ENCODE measurements at regions not wholly inside any gene's neighbourhood (a gene's known extent, or its start where the extent isn't known, plus 50 kb on each side); places are given as distances from the start of the nearest gene placed in this dataset.

GRCh38 chr18:8943900-8944870 is 158.3 kb upstream of the NDUFV2 start:
- Histone ChIP-seq H2AFZ (ENCODE audit: low read length) (peak overlapping the region; percentile 49; the same call in 1 of the 2 replicates), H3K79me2 (ENCODE audit: insufficient read depth, low read depth, low read length) (no peaks in the 10 kb centered on the region), H3K4me2 (ENCODE audit: low read length) (peak overlapping the region; percentile 51), H3K4me3 (ENCODE audit: low read depth, low read length, poor library complexity, severe bottlenecking) (peak overlapping the region; percentile 26), H3K9me2 (ENCODE audit: insufficient read depth, low read length) (no peaks in the 10 kb centered on the region), H3K36me3 (ENCODE audit: insufficient read depth, low read length) (no peaks in the 10 kb centered on the region; the same call in 1 of the 2 replicates), H3K27ac (ENCODE audit: low read depth, low read length, poor library complexity, severe bottlenecking) (peak overlapping the region; percentile 90), H4K20me1 (ENCODE audit: insufficient read depth, low read length) (no peaks in the 10 kb centered on the region), H3K9me3 (ENCODE audit: low read length) (peaks cover 20% of the 10 kb centered on the region), H3K4me1 (ENCODE audit: insufficient read depth, low read length, poor library complexity, severe bottlenecking) (peaks cover 79% of the 10 kb centered on the region)
- BruUV-seq (replicated peaks): no TSS peak
- intact Hi-C loops (cut with micrococcal nuclease; ENCODE audit: unreplicated experiment): loop anchor here (2.0 kb wide), 1 partner anchor 35 kb away; no protein-coding TSS in a partner anchor
- CTCF ChIA-PET (ENCODE audit: unreplicated experiment): interaction anchor here (1.1 kb wide), 1 partner anchor 27 kb away, joined by 3 read pairs; no protein-coding TSS in a partner anchor
- no peak for DNase-seq (ENCODE audit: low spot score)
- TF ChIP-seq EZH2phosphoT487 (IDR thresholded peaks at IDR 0.05; ENCODE audit: borderline replicate concordance, low read depth, low read length) (no peak), CTCF (conservative IDR thresholded peaks at IDR 0.05; ENCODE audit: low read length) (no peak)
- POLR2A ChIA-PET: interaction anchor here (0.5 to 1.6 kb wide), 5 partner anchors 8 to 328 kb away, joined by 4 to 9 read pairs (median 4); no protein-coding TSS in a partner anchor

GRCh38 chr18:8944871-8945245 is 157.6 kb upstream of the NDUFV2 start:
- CTCF ChIA-PET (ENCODE audit: unreplicated experiment): no interaction called here

More at GRCh38 chr18:8944871-8945245, 157.6 kb upstream of the NDUFV2 start:
- peak overlapping the region; percentile 26 for H3K4me3 ChIP-seq (ENCODE audit: low read depth, low read length, poor library complexity, severe bottlenecking)
- H2AFZ ChIP-seq (ENCODE audit: low read length): peak overlapping the region; percentile 49; the same call in 1 of the 2 replicates
- H4K20me1 ChIP-seq (ENCODE audit: insufficient read depth, low read length): no peaks in the 10 kb centered on the region
- peak overlapping the region; percentile 51 for H3K4me2 ChIP-seq (ENCODE audit: low read length)
- no peaks in the 10 kb centered on the region for H3K79me2 ChIP-seq (ENCODE audit: insufficient read depth, low read depth, low read length)
- H3K4me1 ChIP-seq (ENCODE audit: insufficient read depth, low read length, poor library complexity, severe bottlenecking): peaks cover 82% of the 10 kb centered on the region
- DNase-seq (ENCODE audit: low spot score): peak; percentile 92
- H3K27ac ChIP-seq (ENCODE audit: low read depth, low read length, poor library complexity, severe bottlenecking): peak overlapping the region; percentile 90
- TF ChIP-seq EZH2phosphoT487 (IDR thresholded peaks at IDR 0.05; ENCODE audit: borderline replicate concordance, low read depth, low read length): no peak
- peak; percentile 46 for TF ChIP-seq CTCF (conservative IDR thresholded peaks at IDR 0.05; ENCODE audit: low read length)
- no peaks in the 10 kb centered on the region for H3K9me2 ChIP-seq (ENCODE audit: insufficient read depth, low read length)
- peaks cover 20% of the 10 kb centered on the region for H3K9me3 ChIP-seq (ENCODE audit: low read length)
- no peaks in the 10 kb centered on the region; the same call in 1 of the 2 replicates for H3K36me3 ChIP-seq (ENCODE audit: insufficient read depth, low read length)
- no TSS peak for BruUV-seq (replicated peaks)
- POLR2A ChIA-PET: interaction anchor here (1.0 to 1.6 kb wide), 2 partner anchors 12 to 17 kb away, joined by 4 read pairs; no protein-coding TSS in a partner anchor
- intact Hi-C loops (cut with micrococcal nuclease; ENCODE audit: unreplicated experiment): loop anchor here (2.0 kb wide), 1 partner anchor 34 kb away; no protein-coding TSS in a partner anchor

Measured in OCI-LY7 (cell line).